Adipocyte (in vitro differentiated cells): ENCODE measurements at regions not wholly inside any gene's neighbourhood (a gene's known extent, or its start where the extent isn't known, plus 50 kb on each side); places are given as distances from the start of the nearest gene placed in this dataset.
A peak's percentile ranks its signal among the peaks of the same experiment; 100 is the strongest.

Experiments used
- DNase-seq: peaks from one replicate; pipeline ENCODE4 v3.0.0-alpha.2; 2015; ENCODE audit warnings: low read depth
- H3K27me3 ChIP-seq: replicated peaks from 2 replicates; pipeline ENCODE4 v1.7.0; 2013; ENCODE audit warnings: mild to moderate bottlenecking, low read length, moderate library complexity; ENCODE audit not compliant: control insufficient read depth, insufficient read depth
- H3K36me3 ChIP-seq: 2 replicates; pipeline ENCODE4 v1.7.0; 2013; ENCODE audit warnings: low read length, mild to moderate bottlenecking, moderate library complexity; ENCODE audit not compliant: control insufficient read depth, insufficient read depth, severe bottlenecking
- H3K4me1 ChIP-seq: 2 replicates; pipeline ENCODE4 v1.7.0; 2013; ENCODE audit warnings: mild to moderate bottlenecking, low read length, moderate library complexity; ENCODE audit not compliant: control insufficient read depth, insufficient read depth
- H3K4me3 ChIP-seq: 2 replicates; pipeline ENCODE4 v1.7.0; 2013; ENCODE audit warnings: mild to moderate bottlenecking, low read length, moderate library complexity
- H3K9ac ChIP-seq: 2 replicates; pipeline ENCODE4 v1.7.0; 2013; ENCODE audit warnings: mild to moderate bottlenecking, low read length, moderate library complexity
- H3K9me3 ChIP-seq: 2 replicates; pipeline ENCODE4 v1.7.0; 2013; ENCODE audit warnings: mild to moderate bottlenecking, low read length, moderate library complexity; ENCODE audit not compliant: control insufficient read depth

DNA sequence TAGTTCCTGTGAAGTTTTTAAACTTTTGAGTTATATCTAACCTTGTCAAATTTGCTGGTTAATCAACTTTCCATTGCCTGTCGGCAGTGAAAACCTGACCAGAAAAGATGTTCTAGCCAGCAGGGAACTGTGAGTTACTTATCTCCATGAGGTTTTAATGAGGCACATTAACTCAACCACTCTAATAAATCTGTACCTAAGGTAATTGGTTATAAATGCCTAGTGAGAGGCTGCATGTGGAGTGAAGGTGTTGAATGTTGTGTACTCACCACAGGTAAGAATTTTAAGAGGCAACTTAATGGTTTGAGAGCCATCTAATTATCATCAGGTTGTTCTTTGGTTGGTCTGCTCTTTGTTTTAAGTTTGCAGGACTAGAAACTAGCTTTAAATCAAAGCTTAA, 138.4 kb upstream of the LHX8 start:
- Histone ChIP-seq H3K9me3 (no peaks in the 10 kb centered on the region), H3K4me3 (no peak overlapping the region), H3K27me3 (no peaks in the 10 kb centered on the region), H3K4me1 (no peaks in the 10 kb centered on the region), H3K36me3 (no peaks in the 10 kb centered on the region), H3K9ac (no peak overlapping the region)
- DNase-seq: no peak

DNA sequence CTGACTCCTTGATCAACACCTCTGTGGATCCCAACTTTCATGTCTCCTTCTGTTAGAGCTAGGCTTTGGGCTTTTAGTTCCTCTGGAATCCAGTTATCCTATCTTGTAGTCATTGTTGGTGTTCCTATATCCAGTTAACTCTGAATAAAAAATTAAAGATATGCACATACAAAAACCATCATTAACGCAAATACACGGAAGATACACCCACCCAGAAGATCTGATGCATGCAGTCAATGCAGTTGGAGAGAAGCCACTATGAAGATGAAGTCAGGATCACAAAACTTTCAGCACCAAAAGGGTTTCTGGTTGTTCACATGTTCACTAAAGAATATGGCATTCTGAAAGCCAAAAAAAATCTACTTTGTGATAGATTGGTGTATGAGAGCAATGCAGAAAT, 123.6 kb upstream of the LHX8 start:
- no peak for DNase-seq
- no peaks in the 10 kb centered on the region for H3K36me3 ChIP-seq
- H3K27me3 ChIP-seq: no peaks in the 10 kb centered on the region

DNA sequence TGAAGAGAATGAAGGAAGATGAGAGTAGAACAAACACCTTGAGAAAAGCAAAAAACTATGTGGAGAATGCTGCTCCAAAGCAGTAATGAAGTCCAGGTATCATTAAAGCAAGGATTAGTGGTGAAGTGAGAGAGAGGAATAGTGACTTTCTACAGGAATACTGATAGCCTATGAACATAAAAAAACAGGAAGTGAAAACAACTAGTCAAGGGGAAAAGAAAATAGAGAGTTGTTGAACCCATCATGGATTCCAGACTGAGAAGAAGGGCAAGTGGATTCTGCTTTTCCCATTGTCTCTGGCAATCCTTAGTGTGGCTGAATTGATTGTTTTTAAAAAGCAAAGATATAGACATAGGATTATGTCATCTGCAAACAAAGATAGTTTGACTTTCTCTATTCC, 119.9 kb upstream of the LHX8 start:
- no peak overlapping the region for H3K9ac ChIP-seq
- no peaks in the 10 kb centered on the region for H3K36me3 ChIP-seq
- H3K27me3 ChIP-seq: no peaks in the 10 kb centered on the region
- no peaks in the 10 kb centered on the region for H3K4me1 ChIP-seq
- no peak overlapping the region for H3K4me3 ChIP-seq
- peaks cover 6% of the 10 kb centered on the region for H3K9me3 ChIP-seq
- no peak for DNase-seq

More for the DNA sequence above, 123.6 kb upstream of the LHX8 start:
- H3K9me3 ChIP-seq: no peaks in the 10 kb centered on the region
- no peak overlapping the region for H3K4me3 ChIP-seq
- H3K4me1 ChIP-seq: no peaks in the 10 kb centered on the region
- H3K9ac ChIP-seq: no peak overlapping the region

- Histone ChIP-seq H3K9me3 (peaks cover 10% of the 10 kb centered on the region), H3K36me3 (no peaks in the 10 kb centered on the region), H3K9ac (no peak overlapping the region), H3K27me3 (no peaks in the 10 kb centered on the region), H3K4me1 (no peaks in the 10 kb centered on the region), H3K4me3 (no peak overlapping the region)
- no peak for DNase-seq
Observed at GRCh38 chr1:75023005-75023404, 111.2 kb upstream of the LHX8 start.

DNA sequence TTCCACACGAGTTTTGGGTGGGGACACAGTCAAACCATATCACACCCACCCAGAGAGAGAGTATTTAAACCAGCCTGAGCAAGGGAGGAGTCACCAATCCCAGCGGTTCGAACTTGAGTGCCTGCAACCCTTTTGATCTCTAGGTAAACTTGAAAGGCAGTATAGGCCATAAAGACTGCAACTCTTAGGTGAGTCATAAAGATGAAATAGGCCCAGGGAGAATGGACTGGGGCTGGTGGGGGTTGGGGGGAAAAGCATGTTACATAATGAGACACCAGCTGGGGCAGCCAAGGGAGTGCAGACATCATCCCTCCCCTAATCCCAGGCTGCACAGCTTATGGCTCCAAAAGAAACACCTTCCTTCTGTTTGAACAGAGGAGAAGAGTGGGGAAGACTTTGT, 99.8 kb upstream of the LHX8 start:
- Histone ChIP-seq H3K27me3 (no peaks in the 10 kb centered on the region), H3K9ac (no peak overlapping the region), H3K4me1 (no peaks in the 10 kb centered on the region), H3K36me3 (no peaks in the 10 kb centered on the region), H3K9me3 (peaks cover 3% of the 10 kb centered on the region), H3K4me3 (no peak overlapping the region)
- no peak for DNase-seq

DNA sequence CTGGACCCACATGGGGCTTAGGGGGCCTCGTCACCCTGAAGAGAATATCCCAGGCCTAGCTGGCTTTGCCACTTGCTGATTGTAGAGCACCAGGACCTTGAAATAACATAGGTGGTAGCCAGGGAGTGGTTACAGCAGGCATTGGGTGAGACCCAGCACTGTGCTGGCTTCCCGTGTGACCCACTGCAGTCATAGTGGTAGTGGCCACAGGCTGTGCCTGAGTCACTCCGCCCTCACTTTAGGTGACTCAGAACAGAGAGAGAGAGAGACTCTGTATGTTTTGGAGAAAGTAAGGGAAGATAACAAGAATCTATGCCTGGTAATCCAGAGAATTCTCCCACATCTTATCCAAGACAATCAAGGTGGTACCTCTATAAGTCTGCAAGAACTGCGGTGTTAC, 98.7 kb upstream of the LHX8 start:
- Histone ChIP-seq H3K9me3 (peaks cover 3% of the 10 kb centered on the region), H3K4me1 (no peaks in the 10 kb centered on the region), H3K36me3 (no peaks in the 10 kb centered on the region), H3K4me3 (no peak overlapping the region), H3K27me3 (no peaks in the 10 kb centered on the region), H3K9ac (no peak overlapping the region)
- DNase-seq: no peak

DNA sequence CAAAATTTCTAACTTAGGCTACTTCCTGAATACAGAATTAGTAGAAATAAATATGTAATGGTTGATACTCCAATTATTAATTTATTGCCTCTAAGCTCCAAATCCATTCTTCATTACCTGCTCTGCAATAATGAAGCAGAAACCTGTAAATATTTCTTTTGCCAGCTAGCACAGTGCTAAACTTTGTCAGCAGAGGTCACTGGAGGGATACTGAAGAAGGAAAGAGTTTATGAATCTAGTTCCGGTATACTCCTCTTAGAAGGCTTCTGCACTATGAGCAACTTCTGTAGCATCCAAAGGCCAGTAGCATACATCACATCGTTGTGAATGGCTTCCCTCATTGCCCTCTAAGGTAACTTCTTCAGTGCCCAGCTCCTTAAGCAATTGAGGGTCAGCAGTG, 81.0 kb upstream of the LHX8 start:
- Histone ChIP-seq H3K27me3 (no peaks in the 10 kb centered on the region), H3K9ac (no peak overlapping the region), H3K4me3 (no peak overlapping the region), H3K9me3 (peaks cover 7% of the 10 kb centered on the region), H3K4me1 (no peaks in the 10 kb centered on the region), H3K36me3 (no peaks in the 10 kb centered on the region)
- peak; percentile 59 for DNase-seq

- H3K9ac ChIP-seq: no peak overlapping the region
- H3K27me3 ChIP-seq: no peaks in the 10 kb centered on the region
- no peaks in the 10 kb centered on the region for H3K4me1 ChIP-seq
- no peaks in the 10 kb centered on the region for H3K36me3 ChIP-seq
- H3K4me3 ChIP-seq: no peak overlapping the region
- peaks cover 7% of the 10 kb centered on the region for H3K9me3 ChIP-seq
- DNase-seq: no peak
Observed at GRCh38 chr1:75058424-75058823, 75.8 kb upstream of the LHX8 start.

DNA sequence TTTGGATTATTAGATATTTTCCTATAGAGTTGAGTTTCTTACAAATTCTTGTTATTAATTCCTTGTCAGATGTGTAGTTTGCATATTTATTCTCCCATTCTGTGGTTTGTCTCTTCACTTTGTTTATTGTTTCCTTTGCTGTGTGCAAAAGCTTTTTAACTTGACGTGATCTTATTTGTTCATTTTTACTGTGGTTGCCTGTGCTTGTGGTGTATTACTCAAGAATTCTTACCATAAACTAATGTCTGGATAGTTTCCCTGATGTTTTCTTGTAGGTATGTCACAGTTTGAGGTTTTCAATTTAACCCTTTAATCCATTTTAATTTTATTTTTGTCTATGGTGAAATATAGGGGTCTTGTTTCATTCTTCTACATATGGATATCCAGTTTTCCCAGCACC, 72.1 kb upstream of the LHX8 start:
- Histone ChIP-seq H3K36me3 (no peaks in the 10 kb centered on the region), H3K27me3 (no peaks in the 10 kb centered on the region), H3K4me1 (no peaks in the 10 kb centered on the region), H3K4me3 (no peak overlapping the region), H3K9me3 (no peaks in the 10 kb centered on the region), H3K9ac (no peak overlapping the region)
- DNase-seq: no peak

GRCh38 chr1:75067975-75068374, 66.2 kb upstream of the LHX8 start:
- H3K4me1 ChIP-seq: no peaks in the 10 kb centered on the region
- H3K27me3 ChIP-seq: peaks cover 3% of the 10 kb centered on the region
- H3K36me3 ChIP-seq: no peaks in the 10 kb centered on the region
- no peak for DNase-seq
- peaks cover 4% of the 10 kb centered on the region for H3K9me3 ChIP-seq
- H3K9ac ChIP-seq: no peak overlapping the region
- no peak overlapping the region for H3K4me3 ChIP-seq

DNA sequence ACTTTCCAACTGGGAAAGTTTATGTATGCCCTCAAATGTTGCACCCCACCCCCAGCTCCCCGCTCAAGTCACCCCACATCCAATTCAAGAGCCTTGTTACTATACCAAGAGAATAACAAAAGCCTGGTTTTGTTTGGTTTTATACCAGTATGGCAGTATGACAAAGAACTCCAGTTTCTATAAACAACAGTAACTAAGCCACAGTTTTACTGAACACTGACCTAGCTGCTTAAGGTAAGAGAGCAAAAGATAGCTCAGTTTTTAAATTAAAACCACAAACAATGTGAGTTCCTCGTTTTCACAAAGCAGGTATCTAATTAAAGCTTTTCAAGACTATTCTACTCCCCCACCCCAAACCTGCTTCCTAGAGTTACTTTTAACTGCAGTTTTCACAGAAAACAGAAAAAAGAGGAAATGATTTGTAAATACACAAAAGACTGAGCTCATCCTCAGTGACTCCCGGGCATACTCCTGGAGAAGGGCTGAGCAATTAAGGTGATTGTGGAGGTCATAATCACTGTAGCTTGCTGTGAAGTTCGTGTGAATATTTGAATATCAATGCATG, 59.3 kb upstream of the LHX8 start:
- H3K4me1 ChIP-seq: no peaks in the 10 kb centered on the region
- H3K4me3 ChIP-seq: no peak overlapping the region
- H3K9ac ChIP-seq: no peak overlapping the region
- H3K27me3 ChIP-seq: peaks cover 3% of the 10 kb centered on the region
- no peaks in the 10 kb centered on the region for H3K36me3 ChIP-seq
- no peak for DNase-seq
- peaks cover 1% of the 10 kb centered on the region for H3K9me3 ChIP-seq

DNA sequence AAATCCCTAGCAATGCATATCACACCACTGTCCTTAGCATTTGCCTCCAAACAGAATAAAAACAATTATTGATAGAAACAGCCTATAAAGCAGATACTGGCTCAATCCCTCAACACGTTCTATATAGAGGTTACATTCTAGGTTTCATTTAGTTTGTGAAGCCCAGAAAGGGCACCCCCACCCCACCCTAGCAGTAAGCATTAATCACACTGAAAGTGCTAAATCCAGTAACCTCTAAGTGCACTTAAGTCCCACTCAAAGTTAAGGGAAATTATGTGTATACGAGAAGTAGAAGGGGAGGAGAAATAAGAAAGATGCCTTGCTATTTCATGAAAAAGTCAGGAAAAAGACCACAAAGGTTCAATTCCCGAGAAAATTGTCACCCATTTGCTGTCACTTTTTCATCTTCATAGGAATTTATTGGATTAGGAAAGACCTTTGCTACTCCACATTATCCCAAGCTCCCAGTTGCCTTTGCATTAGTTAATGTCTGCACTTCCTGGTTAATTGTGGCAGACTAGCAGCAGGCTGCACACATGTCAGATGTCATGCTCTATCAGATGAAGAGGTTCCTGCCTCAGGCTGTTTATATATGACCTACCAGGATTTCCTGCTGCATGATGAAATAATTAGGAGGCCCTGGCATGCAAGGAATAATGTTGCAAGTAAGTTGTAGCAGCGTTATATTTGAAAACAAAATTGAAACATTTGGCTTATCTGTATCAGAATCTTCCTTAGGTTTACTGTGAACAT, 54.5 kb upstream of the LHX8 start:
- Histone ChIP-seq H3K27me3 (no peaks in the 10 kb centered on the region), H3K4me1 (no peaks in the 10 kb centered on the region), H3K9ac (no peak overlapping the region), H3K4me3 (no peak overlapping the region), H3K36me3 (no peaks in the 10 kb centered on the region), H3K9me3 (no peaks in the 10 kb centered on the region)
- DNase-seq: peak; percentile 77
